Keratinocyte (primary cell): ENCODE measurements at regions not wholly inside any gene's neighbourhood (a gene's known extent, or its start where the extent isn't known, plus 50 kb on each side); places are given as distances from the start of the nearest gene placed in this dataset.

Experiments
- DNase-seq: peaks from one replicate; pipeline ENCODE4 v3.0.0-alpha.2; 2011; ENCODE audit warnings: low read depth, missing footprints, low spot score
- FAIRE-seq: peaks from 2 replicates; lab custom pipeline; 2011; peaks lifted over from hg19 to GRCh38; lab: Jason Lieb, UNC
- H2AFZ ChIP-seq: 2 replicates; pipeline ENCODE4 v1.6.0; 2012; ENCODE audit warnings: low read length, control low read depth, inconsistent platforms; ENCODE audit not compliant: control insufficient read depth
- H3K27ac ChIP-seq: 2 replicates; pipeline ENCODE4 v1.5.1; 2011; ENCODE audit warnings: low read length; ENCODE audit not compliant: control insufficient read depth, insufficient read depth
- H3K27me3 ChIP-seq: 3 replicates; pipeline ENCODE4 v1.6.0; 2011; ENCODE audit warnings: low read length; ENCODE audit not compliant: control insufficient read depth, insufficient read depth; ENCODE audit errors: extremely low read depth
- H3K36me3 ChIP-seq, 2 experiments: 2 replicates in 1 of 2; 3 replicates in 1 of 2; pipeline ENCODE4 v1.5.1; 2011; ENCODE audit warnings: low read length in 2 of 2, mild to moderate bottlenecking in 1 of 2; ENCODE audit not compliant: control insufficient read depth in 2 of 2, insufficient read depth in 2 of 2; ENCODE audit errors: extremely low read depth in 1 of 2
- H3K4me1 ChIP-seq: 3 replicates; pipeline ENCODE4 v1.5.1; 2011; ENCODE audit warnings: low read length; ENCODE audit not compliant: control insufficient read depth, insufficient read depth; ENCODE audit errors: extremely low read depth
- H3K4me2 ChIP-seq: 3 replicates; pipeline ENCODE4 v1.6.0; 2011; ENCODE audit warnings: low read depth, low read length; ENCODE audit not compliant: control insufficient read depth, insufficient read depth; ENCODE audit errors: extremely low read depth
- H3K4me3 ChIP-seq, 3 experiments: fragments of 200-600 bp in 1 of 3; sonication (generic) in 1 of 3; 2 replicates in 2 of 3; 3 replicates in 1 of 3; pipeline ENCODE4 v1.5.1; 2011 to 2016; ENCODE audit warnings: low read length in 3 of 3, mild to moderate bottlenecking in 3 of 3, control low read depth in 2 of 3, inconsistent platforms in 1 of 3, low read depth in 1 of 3, mixed read lengths in 1 of 3, mixed run types in 1 of 3, moderate library complexity in 1 of 3; ENCODE audit not compliant: control insufficient read depth in 2 of 3, insufficient read depth in 2 of 3; ENCODE audit errors: extremely low read depth in 1 of 3
- H3K79me2 ChIP-seq: 2 replicates; pipeline ENCODE4 v1.6.0; 2012; ENCODE audit warnings: low read length; ENCODE audit not compliant: control insufficient read depth, insufficient read depth
- H3K9ac ChIP-seq: 3 replicates; pipeline ENCODE4 v1.6.0; 2011; ENCODE audit warnings: low read length; ENCODE audit not compliant: control insufficient read depth, insufficient read depth; ENCODE audit errors: extremely low read depth
- H3K9me1 ChIP-seq: 3 replicates; pipeline ENCODE4 v1.6.0; 2011; ENCODE audit warnings: low read length; ENCODE audit not compliant: control insufficient read depth, insufficient read depth; ENCODE audit errors: extremely low read depth
- H3K9me3 ChIP-seq: 2 replicates; pipeline ENCODE4 v1.5.1; 2012; ENCODE audit warnings: low read depth, low read length; ENCODE audit not compliant: control insufficient read depth
- H4K20me1 ChIP-seq: 3 replicates; pipeline ENCODE4 v1.6.0; 2011; ENCODE audit warnings: low read length; ENCODE audit not compliant: control insufficient read depth, insufficient read depth; ENCODE audit errors: extremely low read depth
- CTCF ChIP-seq, 3 experiments: IDR thresholded peaks in 1 of 3; conservative IDR thresholded peaks in 1 of 3; optimal IDR thresholded peaks in 1 of 3; 2 replicates in 2 of 3; 3 replicates in 1 of 3; pipeline versions ENCODE3 to v1.5.1; 2011; ENCODE audit warnings: low read length in 3 of 3, mild to moderate bottlenecking in 3 of 3, moderate library complexity in 2 of 3, control low read depth in 1 of 3, inconsistent platforms in 1 of 3; ENCODE audit not compliant: insufficient read depth in 2 of 3; ENCODE audit errors: extremely low read depth in 1 of 3
- EZH2 ChIP-seq: IDR thresholded peaks from one replicate; pipeline ENCODE4 v1.6.1; 2012; ENCODE audit warnings: inconsistent platforms, mild to moderate bottlenecking, low read length, moderate library complexity
- dilution Hi-C: fragments of 300-500 bp; cut with MboI; formaldehyde crosslinking; loops from one replicate; pipeline ENCODE4 v1.7.0; 2020; ENCODE audit warnings: low sequenced_read_pairs; ENCODE audit not compliant: extremely low pct_ligation_motif_present

- Histone ChIP-seq H3K36me3 (no peaks in the 10 kb centered on the region), H3K4me1 (no peaks in the 10 kb centered on the region), H3K9me3 (no peaks in the 10 kb centered on the region), H3K4me2 (no peak overlapping the region), H2AFZ (no peak overlapping the region), H3K9me1 (no peaks in the 10 kb centered on the region), H3K27me3 (no peaks in the 10 kb centered on the region), H3K79me2 (no peaks in the 10 kb centered on the region), H3K9ac (no peak overlapping the region), H3K27ac (no peak overlapping the region), H3K4me3 (no peak overlapping the region), H4K20me1 (no peaks in the 10 kb centered on the region)
- TF ChIP-seq CTCF (optimal IDR thresholded peaks at IDR 0.05 in 1 of 3, IDR thresholded peaks at IDR 0.05 in 1 of 3, conservative IDR thresholded peaks at IDR 0.05 in 1 of 3; ENCODE audit: extremely low read depth in 1 of 3, insufficient read depth in 2 of 3, low read length in 3 of 3) (no peak), EZH2 (no peak)
- FAIRE-seq (no peak), DNase-seq (no peak)
- dilution Hi-C loops, result no loop called here
Measured at GRCh38 chr18:11398625-11399024, 210.8 kb upstream of the SLC35G4 start.

GRCh38 chr18:11392980-11393885 lies 216.2 kb upstream of the SLC35G4 start:
- H3K27me3 ChIP-seq, result no peaks in the 10 kb centered on the region
- H3K4me1 ChIP-seq, result no peaks in the 10 kb centered on the region
- H3K36me3 ChIP-seq, result no peaks in the 10 kb centered on the region
- DNase-seq (no peak), FAIRE-seq (no peak)
- no peaks in the 10 kb centered on the region for H4K20me1 ChIP-seq
- no peaks in the 10 kb centered on the region for H3K79me2 ChIP-seq
- H3K9me1 ChIP-seq, result no peaks in the 10 kb centered on the region
- dilution Hi-C loops, result no loop called here
- H3K4me2 ChIP-seq, result no peak overlapping the region
- H3K9ac ChIP-seq, result no peak overlapping the region
- H3K4me3 ChIP-seq, result no peak overlapping the region
- no peak overlapping the region for H3K27ac ChIP-seq
- TF ChIP-seq EZH2 (no peak), CTCF (optimal IDR thresholded peaks at IDR 0.05 in 1 of 3, IDR thresholded peaks at IDR 0.05 in 1 of 3, conservative IDR thresholded peaks at IDR 0.05 in 1 of 3; ENCODE audit: extremely low read depth in 1 of 3, insufficient read depth in 2 of 3, low read length in 3 of 3) (no peak)
- no peak overlapping the region for H2AFZ ChIP-seq
- no peaks in the 10 kb centered on the region for H3K9me3 ChIP-seq
